HG03196 (cell line): ENCODE measurements at regions not wholly inside any gene's neighbourhood (a gene's known extent, or its start where the extent isn't known, plus 50 kb on each side); places are given as distances from the start of the nearest gene placed in this dataset.

Experiments
- ATAC-seq: cut with Tn5 transposase; IDR thresholded peaks from one replicate; pipeline ENCODE4 v1.9.1; 2021; ENCODE audit not compliant: unreplicated experiment

GRCh38 chr6:40759838-40760237, 172.7 kb upstream of the LRFN2 start:
- no peak for ATAC-seq

- no peak for ATAC-seq
Observed at GRCh38 chr6:40759264-40759663, 172.1 kb upstream of the LRFN2 start.

GRCh38 chr6:40755749-40756452, 168.7 kb upstream of the LRFN2 start:
- ATAC-seq: no peak

GRCh38 chr6:40755046-40755681, 168.0 kb upstream of the LRFN2 start:
- no peak for ATAC-seq

GRCh38 chr6:40754461-40755045, 167.4 kb upstream of the LRFN2 start:
- ATAC-seq: no peak

- ATAC-seq: no peak
Observed at GRCh38 chr6:40753675-40754448, 166.7 kb upstream of the LRFN2 start.

- ATAC-seq: no peak
Observed at GRCh38 chr6:40753048-40753447, 165.9 kb upstream of the LRFN2 start.

- ATAC-seq: no peak
Observed at GRCh38 chr6:40744835-40745234, 157.7 kb upstream of the LRFN2 start.

- no peak for ATAC-seq
Observed at GRCh38 chr6:40743690-40744446, 156.7 kb upstream of the LRFN2 start.

- no peak for ATAC-seq
Observed at GRCh38 chr6:40743226-40743625, 156.1 kb upstream of the LRFN2 start.

- no peak for ATAC-seq
Observed at GRCh38 chr6:40740518-40740917, 153.4 kb upstream of the LRFN2 start.

GRCh38 chr6:40738551-40739193, 151.5 kb upstream of the LRFN2 start:
- ATAC-seq: no peak

GRCh38 chr6:40735521-40735920, 148.4 kb upstream of the LRFN2 start:
- ATAC-seq: no peak

GRCh38 chr6:40735121-40735520, 148.0 kb upstream of the LRFN2 start:
- no peak for ATAC-seq

GRCh38 chr6:40734607-40735006, 147.4 kb upstream of the LRFN2 start:
- ATAC-seq: no peak

- no peak for ATAC-seq
Observed at GRCh38 chr6:40733770-40734396, 146.7 kb upstream of the LRFN2 start.

- no peak for ATAC-seq
Observed at GRCh38 chr6:40733290-40733689, 146.1 kb upstream of the LRFN2 start.

GRCh38 chr6:40732878-40733277, 145.7 kb upstream of the LRFN2 start:
- no peak for ATAC-seq

GRCh38 chr6:40728643-40729042, 141.5 kb upstream of the LRFN2 start:
- ATAC-seq: no peak

- no peak for ATAC-seq
Observed at GRCh38 chr6:40727271-40727670, 140.1 kb upstream of the LRFN2 start.
